Ovary (tissue), 7 donors: ENCODE measurements at regions not wholly inside any gene's neighbourhood (a gene's known extent, or its start where the extent isn't known, plus 50 kb on each side); places are given as distances from the start of the nearest gene placed in this dataset.
"Not testable (repeated sequence)": the region's sequence is repeated elsewhere in the genome, so short reads cannot be mapped to it uniquely, and the experiment has no call there.

Source experiments
- DNase-seq, 5 donors: peaks; one replicate each; pipeline ENCODE4 v3.0.0-alpha.2; 2019 to 2020
- H3K27ac ChIP-seq, 2 donors: fragments of 200-600 bp; one replicate each; pipeline versions ENCODE4 v1.5.1 to v1.8.0; 2019 to 2022
- H3K27me3 ChIP-seq: fragments of 200-600 bp; one replicate; pipeline ENCODE4 v1.8.0; 2022
- H3K36me3 ChIP-seq: fragments of 200-600 bp; sonication (generic); one replicate; pipeline ENCODE4 v1.5.1; 2019
- H3K4me1 ChIP-seq: one replicate; pipeline ENCODE4 v1.8.1; 2013; ENCODE audit warnings: mild to moderate bottlenecking, moderate library complexity; ENCODE audit not compliant: insufficient read depth
- H3K4me3 ChIP-seq: fragments of 200-600 bp; sonication (generic); one replicate; pipeline ENCODE4 v1.5.1; 2017
- H3K9me3 ChIP-seq, 2 donors: fragments of 200-600 bp in 1 of 2; sonication (generic) in 1 of 2; one replicate each; pipeline versions ENCODE4 v1.5.1 to v1.8.1; 2013 to 2019; ENCODE audit warnings: mild to moderate bottlenecking in 1 of 2, moderate library complexity in 1 of 2
- CTCF ChIP-seq, 3 donors: fragments of 450-650 bp in 2 of 3; fragments of 200-600 bp in 1 of 3; IDR thresholded peaks; one replicate each; pipeline versions ENCODE4 v1.5.1 to v1.8.0; 2016 to 2022; ENCODE audit warnings: antibody characterized with exemption in 3 of 3, mild to moderate bottlenecking in 1 of 3
- EP300 ChIP-seq: sonication (generic); formaldehyde crosslinking; IDR thresholded peaks from one replicate; pipeline ENCODE4 v1.6.1; 2017; ENCODE audit warnings: antibody characterized with exemption
- POLR2A ChIP-seq: fragments of 450-650 bp; IDR thresholded peaks from one replicate; pipeline ENCODE4 v1.6.1; 2017; ENCODE audit warnings: antibody characterized with exemption, mild to moderate bottlenecking, moderate library complexity
- WGBS, 3 donors: extraction: QIAGEN DNeasy Blood & Tissue Kit in 1 of 3; methylation state at CpG; one replicate each; pipeline versions ENCODE4 v1.1.5 to v1.1.7; 2013 to 2017; 5-methylcytosine and 5-hydroxymethylcytosine counted together
- intact Hi-C, 4 donors: fragments of 100-400 bp; cut with DNase I; formaldehyde crosslinking; loops; one replicate each; pipeline versions ENCODE4 v1.11.0 to v1.15.1; 2022 to 2023
- donor health status: DM: no; HTN: no; CAD: no; lungs with moderate emphysema.
- donor health status: DM: no; HTN: no; CAD: no.
- donor health status: Bipolar disorder and iron deficiency.
- donor health status: DM: no; HTN: no; CAD: no.
- donor health status: DM: yes; HTN: yes; CAD: no.

GRCh38 chr5:98217138-98217537, 556.3 kb upstream of the RGMB start:
- Histone ChIP-seq H3K9me3 (no peaks in the 10 kb centered on the region), H3K36me3 (no peaks in the 10 kb centered on the region), H3K4me1 (peaks cover 2% of the 10 kb centered on the region), H3K27me3 (no peaks in the 10 kb centered on the region), H3K27ac (no peak overlapping the region), H3K4me3 (no peak overlapping the region)
- intact Hi-C loops: no loop called here
- TF ChIP-seq EP300 (no peak), CTCF (IDR thresholded peaks at IDR 0.05) (no peak), POLR2A (no peak)
- no peak for DNase-seq
- WGBS, 3 donors: 79 to 84% (median 82%) methylated on average over 1 of the region's 1 CpG

GRCh38 chr5:98218838-98219237, 554.6 kb upstream of the RGMB start:
- Histone ChIP-seq H3K4me1 (peaks cover 2% of the 10 kb centered on the region), H3K4me3 (no peak overlapping the region), H3K27me3 (no peaks in the 10 kb centered on the region), H3K27ac (no peak overlapping the region), H3K36me3 (no peaks in the 10 kb centered on the region), H3K9me3 (no peaks in the 10 kb centered on the region)
- intact Hi-C loops: no loop called here
- 51 to 64% (median 56%) methylated on average over 2 of the region's 2 CpGs for WGBS, 3 donors
- no peak for DNase-seq
- no peak for TF ChIP-seq EP300
- no peak for TF ChIP-seq POLR2A
- TF ChIP-seq CTCF (IDR thresholded peaks at IDR 0.05): no peak

GRCh38 chr5:98227489-98227888, 546.0 kb upstream of the RGMB start:
- intact Hi-C loops: no loop called here
- Histone ChIP-seq H3K4me1 (no peaks in the 10 kb centered on the region), H3K27ac (no peak overlapping the region), H3K27me3 (no peaks in the 10 kb centered on the region), H3K9me3 (peaks cover 0 to 4% of the 10 kb centered on the region in 2 donors), H3K4me3 (no peak overlapping the region), H3K36me3 (no peaks in the 10 kb centered on the region)
- TF ChIP-seq CTCF (IDR thresholded peaks at IDR 0.05) (no peak), EP300 (no peak), POLR2A (no peak)
- no peak for DNase-seq

GRCh38 chr5:98231089-98231488, 542.4 kb upstream of the RGMB start:
- no peak for TF ChIP-seq EP300
- no peak for TF ChIP-seq CTCF (IDR thresholded peaks at IDR 0.05)
- no peak for TF ChIP-seq POLR2A
- H3K9me3 ChIP-seq: peaks cover 0 to 4% of the 10 kb centered on the region in 2 donors
- DNase-seq: no peak
- intact Hi-C loops: no loop called here
- no peak overlapping the region for H3K4me3 ChIP-seq
- no peaks in the 10 kb centered on the region for H3K4me1 ChIP-seq
- no peaks in the 10 kb centered on the region for H3K27me3 ChIP-seq
- WGBS, 3 donors: 71 to 73% (median 72%) methylated on average over 4 of the region's 4 CpGs
- H3K27ac ChIP-seq: no peak overlapping the region
- H3K36me3 ChIP-seq: no peaks in the 10 kb centered on the region

- H3K4me1 ChIP-seq, intact Hi-C loops, H3K27ac ChIP-seq, H3K27me3 ChIP-seq, H3K36me3 ChIP-seq, DNase-seq, H3K4me3 ChIP-seq, H3K9me3 ChIP-seq: not testable (repeated sequence)
- WGBS, 3 donors: 87 to 91% (median 88%) methylated on average over 5 of the region's 5 CpGs
Measured at GRCh38 chr5:98237794-98238193, 535.7 kb upstream of the RGMB start.
